Hematopoietic multipotent progenitor cell (in vitro differentiated cells): ENCODE measurements at regions not wholly inside any gene's neighbourhood (a gene's known extent, or its start where the extent isn't known, plus 50 kb on each side); places are given as distances from the start of the nearest gene placed in this dataset.
A peak's percentile ranks its signal among the peaks of the same experiment; 100 is the strongest.
"Not testable (repeated sequence)": the region's sequence is repeated elsewhere in the genome, so short reads cannot be mapped to it uniquely, and the experiment has no call there.

ENCODE experiments used
- DNase-seq, 3 donors: peaks; one replicate each; pipeline ENCODE4 v3.0.0-alpha.2; 2011 to 2015; ENCODE audit warnings: low read depth in 2 of 3, low spot score in 2 of 3

GRCh38 chrX:119296973-119297372 is 60.9 kb downstream of the PGRMC1 start:
- not testable (repeated sequence) for DNase-seq

- not testable (repeated sequence) for DNase-seq
These were observed 63.7 kb downstream of the PGRMC1 start for GRCh38 chrX:119299812-119300211.

DNA sequence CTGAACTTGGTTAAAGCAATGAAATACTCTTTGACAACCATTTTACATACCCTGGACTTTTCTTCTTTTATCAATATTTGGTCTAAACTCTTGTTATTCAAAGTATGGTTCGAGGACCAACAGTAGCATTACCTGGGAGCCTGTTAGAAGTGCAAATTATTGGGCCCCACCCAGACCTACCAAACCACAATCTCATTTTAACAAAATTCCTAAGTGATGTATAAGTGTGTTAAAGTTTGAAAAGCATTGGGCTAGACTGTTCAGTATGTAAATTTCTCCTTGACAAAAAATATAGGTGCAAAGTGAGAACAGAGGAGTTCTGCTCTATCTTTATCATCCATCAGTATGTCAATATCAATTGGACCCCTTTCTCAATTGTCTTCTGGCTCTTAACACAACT is 67.1 kb downstream of the PGRMC1 start:
- no peak for DNase-seq

- DNase-seq: no peak
These were observed 73.7 kb upstream of the SLC25A43 start for GRCh38 chrX:119325456-119325855.

DNA sequence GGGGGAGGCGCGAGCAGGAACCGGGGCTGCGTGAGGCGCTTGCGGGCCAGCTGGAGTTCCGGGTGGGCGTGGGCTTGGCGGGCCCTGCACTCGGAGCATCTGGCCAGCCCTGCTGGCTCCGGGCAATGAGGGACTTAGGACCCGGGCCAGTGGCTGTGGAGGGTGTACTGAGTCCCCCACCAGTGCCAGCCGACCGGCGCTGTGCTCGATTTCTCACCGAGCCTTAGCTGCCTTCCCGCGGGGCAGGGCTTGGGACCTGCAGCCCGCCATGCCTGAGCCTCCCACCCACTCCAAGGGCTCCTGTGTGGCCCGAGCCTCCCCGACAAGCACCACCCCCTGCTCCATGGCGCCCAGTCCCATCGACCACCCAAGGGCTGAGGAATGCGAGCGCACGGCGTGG is 67.3 kb upstream of the SLC25A43 start:
- not testable (repeated sequence) for DNase-seq

DNA sequence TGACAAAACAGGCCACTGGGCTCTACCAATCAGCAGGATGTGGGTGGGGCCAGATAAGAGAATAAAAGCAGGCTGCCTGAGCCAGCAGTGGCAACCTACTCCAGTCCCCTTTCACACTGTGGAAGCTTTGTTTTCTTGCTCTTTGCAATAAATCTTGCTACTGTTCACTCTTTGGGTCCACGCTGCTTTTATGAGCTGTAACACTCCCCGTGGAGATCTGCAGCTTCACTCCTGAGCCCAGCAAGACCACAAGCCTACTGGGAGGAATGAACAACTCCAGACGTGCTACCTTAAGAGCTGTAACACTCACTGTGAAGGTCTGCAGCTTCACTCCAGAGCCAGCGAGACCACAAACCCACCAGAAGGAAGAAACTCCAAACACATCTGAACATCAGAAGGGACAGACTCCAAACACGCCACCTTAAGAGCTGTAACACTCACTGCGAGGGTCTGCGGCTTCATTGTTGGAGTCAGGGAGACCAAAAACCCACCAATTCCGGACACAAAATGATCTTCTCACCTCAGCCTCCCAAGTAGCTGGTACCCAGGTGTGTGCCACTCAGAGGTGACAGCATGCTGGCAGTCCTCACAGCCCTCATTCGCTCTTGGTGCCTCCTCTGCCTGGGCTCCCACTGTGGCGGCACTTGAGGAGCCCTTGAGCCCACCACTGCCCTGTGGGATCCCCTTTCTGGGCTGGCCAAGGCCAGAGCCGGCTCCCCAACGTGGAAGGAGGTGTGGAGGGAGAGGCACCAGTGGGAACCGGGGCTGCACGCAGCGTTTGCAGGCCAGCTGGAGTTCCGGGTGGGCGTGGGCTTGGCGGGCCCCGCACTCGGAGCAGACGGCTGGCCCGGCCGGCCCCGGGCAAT is 66.0 kb upstream of the SLC25A43 start:
- DNase-seq: not testable (repeated sequence)

DNA sequence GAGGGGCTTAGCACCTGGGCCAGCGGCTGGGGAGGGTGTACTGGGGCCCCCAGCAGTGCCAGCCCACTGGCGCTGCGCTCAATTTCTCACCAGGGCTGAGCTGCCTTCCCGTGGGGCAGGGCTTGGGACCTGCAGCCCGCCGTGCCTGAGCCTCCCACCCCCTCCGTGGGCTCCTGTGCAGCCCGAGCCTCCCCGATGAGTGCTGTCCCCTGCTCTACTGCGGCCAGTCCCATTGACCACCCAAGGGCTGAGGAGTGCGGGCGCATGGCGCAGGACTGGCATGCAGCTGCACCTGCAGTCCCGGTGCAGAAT is 65.5 kb upstream of the SLC25A43 start:
- DNase-seq: not testable (repeated sequence)

GRCh38 chrX:119334468-119335050 is 64.6 kb upstream of the SLC25A43 start:
- not testable (repeated sequence) for DNase-seq

GRCh38 chrX:119337201-119337600 is 61.9 kb upstream of the SLC25A43 start:
- DNase-seq: no peak

GRCh38 chrX:119340606-119341205 is 58.4 kb upstream of the SLC25A43 start:
- no peak for DNase-seq

GRCh38 chrX:119343856-119344255 is 55.3 kb upstream of the SLC25A43 start:
- DNase-seq: peak in 1 of 3 donors; percentile 2
